Left ventricle myocardium superior (tissue), 1 donor: ENCODE measurements at regions not wholly inside any gene's neighbourhood (a gene's known extent, or its start where the extent isn't known, plus 50 kb on each side); places are given as distances from the start of the nearest gene placed in this dataset.

ENCODE experiments used
- ATAC-seq: fragments of 200-7000 bp; cut with Tn5 transposase; one replicate; pipeline ENCODE4 v1.9.1; 2020; ENCODE audit warnings: mild to moderate bottlenecking, moderate library complexity
- DNase-seq: peaks from one replicate; pipeline ENCODE4 v3.0.0-alpha.2; 2020
- intact Hi-C: fragments of 100-400 bp; cut with micrococcal nuclease; formaldehyde crosslinking; loops from one replicate; pipeline ENCODE4 v1.11.0; 2022
- donor health status: DM: no; HTN: yes; CAD: no; lungs with severe emphysema.

GRCh38 chr6:143596866-143597265 lies 80.9 kb upstream of the PHACTR2 start:
- intact Hi-C loops = no loop called here
- peak; percentile 91 for ATAC-seq
- DNase-seq = peak; percentile 74

- ATAC-seq (no peak), DNase-seq (no peak)
- intact Hi-C loops = no loop called here
Measured at GRCh38 chr6:143595251-143596036, 82.3 kb upstream of the PHACTR2 start.

- intact Hi-C loops = no loop called here
- no peak for DNase-seq
Measured at GRCh38 chr6:143594647-143595046, 83.1 kb upstream of the PHACTR2 start.

GRCh38 chr6:143592335-143592734 lies 80.8 kb upstream of the FUCA2 start:
- DNase-seq = no peak
- ATAC-seq = no peak
- intact Hi-C loops = no loop called here

More at GRCh38 chr6:143594647-143595046, 83.1 kb upstream of the PHACTR2 start:
- peak; percentile 64 for ATAC-seq

- intact Hi-C loops = no loop called here
- no peak for ATAC-seq
- no peak for DNase-seq
Measured at GRCh38 chr6:143591441-143591840, 79.9 kb upstream of the FUCA2 start.

GRCh38 chr6:143589162-143589561 lies 77.6 kb upstream of the FUCA2 start:
- DNase-seq = no peak
- intact Hi-C loops = no loop called here
- ATAC-seq = no peak

GRCh38 chr6:143586557-143586956 lies 75.0 kb upstream of the FUCA2 start:
- intact Hi-C loops = no loop called here
- DNase-seq (no peak), ATAC-seq (no peak)

GRCh38 chr6:143585716-143586115 lies 74.2 kb upstream of the FUCA2 start:
- DNase-seq (no peak), ATAC-seq (no peak)
- intact Hi-C loops = no loop called here

- no peak for DNase-seq
- intact Hi-C loops = no loop called here
- ATAC-seq = no peak
Measured at GRCh38 chr6:143585241-143585640, 73.7 kb upstream of the FUCA2 start.

GRCh38 chr6:143583542-143584327 lies 72.2 kb upstream of the FUCA2 start:
- intact Hi-C loops = no loop called here
- ATAC-seq = no peak
- no peak for DNase-seq

- intact Hi-C loops = loop anchor here (2.0 kb wide), 1 partner anchor 433 kb away; no protein-coding TSS in a partner anchor
- no peak for ATAC-seq
- no peak for DNase-seq
Measured at GRCh38 chr6:143581835-143582480, 70.4 kb upstream of the FUCA2 start.

GRCh38 chr6:143579703-143580102 lies 68.2 kb upstream of the FUCA2 start:
- intact Hi-C loops = loop anchor here (2.0 kb wide), 1 partner anchor 435 kb away; no protein-coding TSS in a partner anchor
- peak; percentile 76 for ATAC-seq
- DNase-seq = peak; percentile 50

GRCh38 chr6:143578054-143578453 lies 66.5 kb upstream of the FUCA2 start:
- no peak for DNase-seq
- intact Hi-C loops = no loop called here
- ATAC-seq = no peak

GRCh38 chr6:143575901-143576426 lies 64.4 kb upstream of the FUCA2 start:
- DNase-seq (no peak), ATAC-seq (peak; percentile 70)
- intact Hi-C loops = loop anchor here (2.0 kb wide), 1 partner anchor 437 kb away; no protein-coding TSS in a partner anchor

- ATAC-seq = peak; percentile 91
- intact Hi-C loops = loop anchor here (2.0 kb wide), 1 partner anchor 437 kb away; no protein-coding TSS in a partner anchor
- no peak for DNase-seq
Measured at GRCh38 chr6:143575440-143575839, 63.9 kb upstream of the FUCA2 start.

- no peak for DNase-seq
- intact Hi-C loops = no loop called here
- ATAC-seq = no peak
Measured at GRCh38 chr6:143570147-143570853, 58.8 kb upstream of the FUCA2 start.

GRCh38 chr6:143569040-143569439 lies 57.5 kb upstream of the FUCA2 start:
- DNase-seq (no peak), ATAC-seq (peak; percentile 16)
- intact Hi-C loops = no loop called here

- ATAC-seq (peak; percentile 97), DNase-seq (peak; percentile 79)
- intact Hi-C loops = no loop called here
Measured at GRCh38 chr6:143564484-143565017, 53.0 kb upstream of the FUCA2 start.

- intact Hi-C loops = no loop called here
- ATAC-seq (no peak), DNase-seq (no peak)
Measured at GRCh38 chr6:143562143-143562542, 50.6 kb upstream of the FUCA2 start.
